HepG2 (cell line): ENCODE measurements at regions not wholly inside any gene's neighbourhood (a gene's known extent, or its start where the extent isn't known, plus 50 kb on each side); places are given as distances from the start of the nearest gene placed in this dataset.

ENCODE experiments used
- ATAC-seq: fragments of 200-7000 bp; cut with Tn5 transposase; 3 replicates; pipeline ENCODE4 v1.9.1; 2020; ENCODE audit warnings: mild to moderate bottlenecking, moderate library complexity
- BruUV-seq: library from RNA; stranded (reverse); fragments of 400-500 nt; replicated peaks from 2 replicates; lab custom pipeline; 2021; lab: Mats Ljungman, UMichigan
- CTCF ChIA-PET: fragments of 300-600 bp; formaldehyde crosslinking; extraction: SDS; loops from one replicate; lab custom pipeline; 2021; ENCODE audit warnings: low total read pairs, inconsistent platforms, low intra/inter-chr PET ratio; lab: Yijun Ruan, JAX
- POLR2A ChIA-PET: fragments of 350-600 bp; sonication (Branson Sonifier 250); formaldehyde crosslinking; loops from one replicate; lab custom pipeline; 2020; ENCODE audit warnings: antibody characterized with exemption, inconsistent platforms; lab: Yijun Ruan, JAX
- DNase-seq: peaks from one replicate; pipeline ENCODE4 v3.0.0-alpha.2; 2015; ENCODE audit warnings: low spot score
- FAIRE-seq: peaks from 3 replicates; lab custom pipeline; 2011; peaks lifted over from hg19 to GRCh38; lab: Jason Lieb, UNC
- H2AFZ ChIP-seq: one replicate; pipeline ENCODE4 v1.6.1; 2011; ENCODE audit warnings: low read length, inconsistent platforms
- H3K27ac ChIP-seq: fragments of 300-600 bp; 3 replicates; pipeline ENCODE4 v1.8.0; 2011; ENCODE audit warnings: mixed run types, mild to moderate bottlenecking, mixed read lengths, low read length, inconsistent platforms; ENCODE audit not compliant: insufficient read depth; ENCODE audit errors: extremely low read length
- H3K27me3 ChIP-seq, 2 experiments: fragments of 200-600 bp in 1 of 2; 2 replicates in 1 of 2; 3 replicates in 1 of 2; pipeline versions ENCODE4 v1.6.0 to v1.8.0; 2011; ENCODE audit warnings: low read length in 2 of 2, mild to moderate bottlenecking in 2 of 2, moderate library complexity in 2 of 2, inconsistent platforms in 1 of 2; ENCODE audit not compliant: insufficient read depth in 2 of 2, control insufficient read depth in 1 of 2
- H3K36me3 ChIP-seq, 2 experiments: fragments of 200-600 bp in 1 of 2; replicated peaks in 1 of 2; 2 replicates in 1 of 2; 3 replicates in 1 of 2; pipeline versions ENCODE4 v1.5.1 to v1.8.0; 2011; ENCODE audit warnings: low read length in 2 of 2, inconsistent platforms in 1 of 2; ENCODE audit not compliant: insufficient read depth in 2 of 2, control insufficient read depth in 1 of 2
- H3K4me1 ChIP-seq: 2 replicates; pipeline ENCODE4 v1.5.1; 2012; ENCODE audit warnings: low read length, inconsistent platforms; ENCODE audit not compliant: insufficient read depth
- H3K4me2 ChIP-seq: 2 replicates; pipeline ENCODE4 v1.6.0; 2011; ENCODE audit warnings: low read depth, low read length, inconsistent platforms
- H3K4me3 ChIP-seq, 3 experiments: fragments of 200-600 bp in 1 of 3; sonication (generic), shearing (Covaris generic) in 1 of 3; replicated peaks in 1 of 3; 2 replicates each; pipeline ENCODE4 v1.5.1; 2011 to 2016; ENCODE audit warnings: low read length in 3 of 3, inconsistent platforms in 2 of 3, low read depth in 2 of 3, mild to moderate bottlenecking in 2 of 3, control low read depth in 1 of 3, mixed read lengths in 1 of 3; ENCODE audit not compliant: insufficient read depth in 1 of 3
- H3K79me2 ChIP-seq: one replicate; pipeline ENCODE4 v1.6.1; 2011; ENCODE audit warnings: low read length, inconsistent platforms; ENCODE audit not compliant: insufficient read depth
- H3K9ac ChIP-seq: 2 replicates; pipeline ENCODE4 v1.6.0; 2011; ENCODE audit warnings: mild to moderate bottlenecking, low read depth, low read length, inconsistent platforms; ENCODE audit not compliant: insufficient read depth
- H3K9me3 ChIP-seq: 2 replicates; pipeline ENCODE4 v1.5.1; 2012; ENCODE audit warnings: mild to moderate bottlenecking, low read length
- H4K20me1 ChIP-seq: 2 replicates; pipeline ENCODE4 v1.6.0; 2011; ENCODE audit warnings: inconsistent platforms, mild to moderate bottlenecking, low read length, moderate library complexity; ENCODE audit not compliant: insufficient read depth
- POLR2AphosphoS2 ChIP-seq: IDR thresholded peaks from 2 replicates; pipeline ENCODE4 v1.6.1; 2011; ENCODE audit warnings: low read depth, low read length, improper control_type of control experiment
- SMAD9 ChIP-seq: sonication (generic); formaldehyde crosslinking; IDR thresholded peaks from 2 replicates; pipeline ENCODE4 v1.5.1; 2020; ENCODE audit warnings: mild to moderate bottlenecking, missing genetic modification reagents
- ZNF20 ChIP-seq: sonication (generic); formaldehyde crosslinking; IDR thresholded peaks from 2 replicates; pipeline ENCODE4 v1.4.0; 2020; ENCODE audit warnings: mild to moderate bottlenecking, moderate library complexity, missing genetic modification reagents
- ZNF451 ChIP-seq: sonication (generic); formaldehyde crosslinking; IDR thresholded peaks from 2 replicates; pipeline ENCODE4 v1.5.0; 2020; ENCODE audit warnings: mild to moderate bottlenecking, missing genetic modification reagents
- ZNF552 ChIP-seq: sonication (generic); formaldehyde crosslinking; IDR thresholded peaks from 2 replicates; pipeline ENCODE4 v1.9.0; 2022; ENCODE audit warnings: missing genetic modification reagents, mild to moderate bottlenecking, borderline replicate concordance
- ZNF768 ChIP-seq: sonication (generic); formaldehyde crosslinking; IDR thresholded peaks from 2 replicates; pipeline ENCODE4 v1.4.0; 2020; ENCODE audit warnings: missing genetic modification reagents
- ZNF878 ChIP-seq: sonication (generic); formaldehyde crosslinking; IDR thresholded peaks from 2 replicates; pipeline ENCODE4 v1.8.1; 2023; ENCODE audit warnings: mild to moderate bottlenecking, missing genetic modification reagents, moderate library complexity
- WGBS: methylation state at CpG from one replicate; pipeline ENCODE4 v1.1.6; 2017; ENCODE audit warnings: low lambda C conversion rate; 5-methylcytosine and 5-hydroxymethylcytosine counted together
- in situ Hi-C: cut with HindIII; loops from 2 replicates; pipeline ENCODE4 v1.10.0; 2017; ENCODE audit warnings: low pct_unique_long_range_greater_than_20kb; ENCODE audit not compliant: extremely low pct_ligation_motif_present
- intact Hi-C: fragments of 100-400 bp; cut with micrococcal nuclease; formaldehyde crosslinking; loops from one replicate; pipeline ENCODE4 v1.10.0; 2022; ENCODE audit not compliant: unreplicated experiment

- no peak overlapping the region for H3K9ac ChIP-seq
- no peak overlapping the region for H2AFZ ChIP-seq
- no peaks in the 10 kb centered on the region for H3K36me3 ChIP-seq
- no peak overlapping the region for H3K4me3 ChIP-seq
- no TSS peak for BruUV-seq
- in situ Hi-C loops, result no loop called here
- peaks cover 0 to 3% of the 10 kb centered on the region in 2 experiments; a peak in 1 of 5 replicates for H3K27me3 ChIP-seq
- H3K4me1 ChIP-seq, result no peaks in the 10 kb centered on the region
- FAIRE-seq (no peak), ATAC-seq (no peak), DNase-seq (no peak)
- ChIA-PET POLR2A (no interaction called here), CTCF (no interaction called here)
- no peaks in the 10 kb centered on the region for H3K79me2 ChIP-seq
- intact Hi-C loops, result no loop called here
- H3K27ac ChIP-seq, result no peak overlapping the region
- no peaks in the 10 kb centered on the region for H3K9me3 ChIP-seq
- WGBS, result 43% methylated on average over 3 of the region's 7 CpGs
- TF ChIP-seq ZNF768 (CRISPR knock-in tag) (peak; percentile 47; the same call in 1 of the 2 replicates), POLR2AphosphoS2 (no peak)
- H4K20me1 ChIP-seq, result no peaks in the 10 kb centered on the region
- no peak overlapping the region for H3K4me2 ChIP-seq
Observed at GRCh38 chr15:69902414-69903062, 195.2 kb downstream of the TLE3 start.

- in situ Hi-C loops, result no loop called here
- POLR2A ChIA-PET, result no interaction called here
- Histone ChIP-seq H3K27me3 (peaks cover 0 to 10% of the 10 kb centered on the region in 2 experiments; a peak in 1 of 5 replicates), H4K20me1 (no peaks in the 10 kb centered on the region), H3K4me2 (no peak overlapping the region), H3K9me3 (no peaks in the 10 kb centered on the region), H3K27ac (no peak overlapping the region), H3K36me3 (no peaks in the 10 kb centered on the region), H3K9ac (no peak overlapping the region), H3K79me2 (no peaks in the 10 kb centered on the region), H3K4me1 (no peaks in the 10 kb centered on the region), H2AFZ (no peak overlapping the region), H3K4me3 (no peak overlapping the region)
- FAIRE-seq (no peak), ATAC-seq (no peak), DNase-seq (no peak)
- no TSS peak for BruUV-seq
- CTCF ChIA-PET, result no interaction called here
- WGBS, result 11% methylated on average over 9 of the region's 11 CpGs
- intact Hi-C loops, result no loop called here
- TF ChIP-seq SMAD9 (CRISPR knock-in tag) (no peak), ZNF878 (CRISPR knock-in tag) (no peak), ZNF451 (CRISPR knock-in tag) (no peak), ZNF552 (CRISPR knock-in tag) (no peak), ZNF20 (CRISPR knock-in tag) (no peak)
Observed at GRCh38 chr15:69903470-69904469, 193.9 kb downstream of the TLE3 start.
